ENCODE measurements at regions not wholly inside any gene's neighbourhood (a gene's known extent, or its start where the extent isn't known, plus 50 kb on each side); places are given as distances from the start of the nearest gene placed in this dataset.

DNA sequence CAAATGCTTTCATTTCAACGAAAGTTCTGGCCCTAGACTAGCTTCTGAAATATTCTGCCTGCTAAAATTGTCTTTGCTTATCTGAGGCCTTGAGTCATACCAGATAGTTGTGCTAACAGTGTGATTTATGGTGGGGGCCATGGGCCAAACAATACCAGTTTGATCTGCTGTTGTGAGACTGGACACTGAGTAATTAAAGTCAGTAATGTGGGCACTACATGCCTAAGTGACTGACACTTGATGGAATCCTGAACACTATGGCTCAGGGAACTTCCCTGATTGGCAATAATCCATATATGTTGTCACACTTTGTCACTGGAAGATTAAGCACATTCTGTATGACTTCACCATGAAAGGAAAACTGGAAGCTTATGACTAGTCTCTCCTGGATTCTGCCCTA, 127.6 kb upstream of the CYLC2 start:
- TF ChIP-seq CTCF (IDR thresholded peaks at IDR 0.05; ENCODE audit: insufficient read depth, low read length, poor library complexity, severe bottlenecking) = no peak
- H3K4me3 ChIP-seq (replicated peaks; ENCODE audit: low read depth, low read length) = no peak overlapping the region
- H3K27me3 ChIP-seq (replicated peaks; ENCODE audit: control insufficient read depth, insufficient read depth, low read length) = no peaks in the 10 kb centered on the region
- H3K36me3 ChIP-seq (ENCODE audit: control insufficient read depth, insufficient read depth, low read length) = no peaks in the 10 kb centered on the region
- DNase-seq (ENCODE audit: extremely low read depth, insufficient read length) = no peak

GRCh38 chr9:102862478-102862877, 132.7 kb upstream of the CYLC2 start:
- no peak for DNase-seq (ENCODE audit: extremely low read depth, insufficient read length)
- TF ChIP-seq CTCF (IDR thresholded peaks at IDR 0.05; ENCODE audit: insufficient read depth, low read length, poor library complexity, severe bottlenecking) = no peak

GRCh38 chr9:102855641-102856040, 139.5 kb upstream of the CYLC2 start:
- Histone ChIP-seq H3K4me3 (replicated peaks; ENCODE audit: low read depth, low read length) (no peak overlapping the region), H3K36me3 (ENCODE audit: control insufficient read depth, insufficient read depth, low read length) (no peaks in the 10 kb centered on the region), H3K27me3 (replicated peaks; ENCODE audit: control insufficient read depth, insufficient read depth, low read length) (no peaks in the 10 kb centered on the region)
- DNase-seq (ENCODE audit: extremely low read depth, insufficient read length) = no peak
- TF ChIP-seq CTCF (IDR thresholded peaks at IDR 0.05; ENCODE audit: insufficient read depth, low read length, poor library complexity, severe bottlenecking) = no peak

More at GRCh38 chr9:102862478-102862877, 132.7 kb upstream of the CYLC2 start:
- no peaks in the 10 kb centered on the region for H3K27me3 ChIP-seq (replicated peaks; ENCODE audit: control insufficient read depth, insufficient read depth, low read length)
- no peak overlapping the region for H3K4me3 ChIP-seq (replicated peaks; ENCODE audit: low read depth, low read length)
- H3K36me3 ChIP-seq (ENCODE audit: control insufficient read depth, insufficient read depth, low read length) = no peaks in the 10 kb centered on the region

DNA sequence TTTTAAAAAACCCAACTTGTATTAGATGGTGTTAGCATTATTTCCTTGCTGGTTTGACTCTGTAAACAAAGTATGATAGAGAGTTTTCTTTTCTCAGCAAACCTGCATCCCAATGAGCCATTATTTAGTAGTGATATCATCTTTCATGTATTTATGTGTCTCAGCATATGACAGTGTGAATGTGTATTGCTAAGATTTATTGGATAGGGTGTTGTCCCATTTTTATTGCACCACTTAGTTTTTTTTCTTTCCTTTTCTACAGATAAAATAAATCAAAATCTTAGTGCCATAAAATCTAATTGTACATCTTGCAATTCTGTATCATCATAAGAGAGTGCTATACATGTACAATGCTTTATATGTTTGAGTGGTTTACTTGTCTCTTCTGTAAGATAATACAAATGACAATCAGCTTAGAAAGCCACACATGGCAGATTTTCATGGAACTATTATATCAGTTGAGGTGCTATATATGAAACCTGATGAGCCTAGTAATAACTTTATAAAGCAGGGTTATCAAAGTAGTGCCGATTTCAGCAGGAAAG, 149.2 kb upstream of the CYLC2 start:
- Histone ChIP-seq H3K4me3 (replicated peaks; ENCODE audit: low read depth, low read length) (no peak overlapping the region), H3K27me3 (replicated peaks; ENCODE audit: control insufficient read depth, insufficient read depth, low read length) (no peaks in the 10 kb centered on the region), H3K36me3 (ENCODE audit: control insufficient read depth, insufficient read depth, low read length) (no peaks in the 10 kb centered on the region)
- no peak for DNase-seq (ENCODE audit: extremely low read depth, insufficient read length)
- TF ChIP-seq CTCF (IDR thresholded peaks at IDR 0.05; ENCODE audit: insufficient read depth, low read length, poor library complexity, severe bottlenecking) = no peak

DNA sequence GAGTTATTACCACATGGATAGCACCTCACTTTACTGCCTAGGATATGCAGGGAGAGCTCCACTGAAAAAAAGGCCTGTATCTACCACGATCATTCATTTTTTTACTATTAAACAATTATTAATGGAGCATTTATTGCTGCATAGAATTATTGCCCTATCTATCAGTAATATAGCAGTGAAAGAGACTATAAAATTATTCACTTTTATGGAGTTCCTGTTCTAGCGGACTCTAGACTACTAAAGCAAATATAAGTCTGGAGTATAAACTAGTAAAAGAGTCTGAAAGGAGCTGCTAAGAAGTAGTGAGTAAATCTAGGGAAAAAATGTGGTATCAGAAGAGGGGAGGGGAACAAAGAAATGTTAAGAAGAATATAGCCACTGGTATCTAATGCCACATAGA, 150.4 kb upstream of the CYLC2 start:
- Histone ChIP-seq H3K4me3 (replicated peaks; ENCODE audit: low read depth, low read length) (no peak overlapping the region), H3K27me3 (replicated peaks; ENCODE audit: control insufficient read depth, insufficient read depth, low read length) (no peaks in the 10 kb centered on the region), H3K36me3 (ENCODE audit: control insufficient read depth, insufficient read depth, low read length) (no peaks in the 10 kb centered on the region)
- DNase-seq (ENCODE audit: extremely low read depth, insufficient read length) = no peak
- no peak for TF ChIP-seq CTCF (IDR thresholded peaks at IDR 0.05; ENCODE audit: insufficient read depth, low read length, poor library complexity, severe bottlenecking)

DNA sequence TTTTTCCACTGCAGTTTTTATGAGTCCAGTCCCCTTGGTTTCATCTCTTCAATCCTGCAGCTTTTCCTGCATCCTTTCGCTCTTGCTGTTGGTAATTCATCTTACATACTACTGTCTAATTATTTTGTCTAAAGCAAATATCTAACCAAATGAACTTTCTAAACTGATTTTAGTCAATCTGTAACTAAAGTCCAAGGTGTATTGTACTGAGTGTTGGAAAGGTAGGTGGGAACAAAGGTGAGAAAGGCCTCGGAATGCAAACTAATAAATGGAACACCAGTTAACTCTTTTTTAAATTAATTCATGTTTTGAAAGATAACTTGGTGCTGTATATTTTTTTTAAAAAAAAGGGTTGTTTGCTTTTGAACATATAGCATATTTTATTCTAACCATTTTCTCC, 152.7 kb upstream of the CYLC2 start:
- H3K27me3 ChIP-seq (replicated peaks; ENCODE audit: control insufficient read depth, insufficient read depth, low read length) = no peaks in the 10 kb centered on the region
- H3K4me3 ChIP-seq (replicated peaks; ENCODE audit: low read depth, low read length) = no peak overlapping the region

More for the DNA sequence above, 152.7 kb upstream of the CYLC2 start:
- H3K36me3 ChIP-seq (ENCODE audit: control insufficient read depth, insufficient read depth, low read length) = no peaks in the 10 kb centered on the region
- TF ChIP-seq CTCF (IDR thresholded peaks at IDR 0.05; ENCODE audit: insufficient read depth, low read length, poor library complexity, severe bottlenecking) = no peak
- DNase-seq (ENCODE audit: extremely low read depth, insufficient read length) = no peak

All from GM06990 (cell line).